Muscle layer of colon (tissue), 2 donors: ENCODE measurements at regions not wholly inside any gene's neighbourhood (a gene's known extent, or its start where the extent isn't known, plus 50 kb on each side); places are given as distances from the start of the nearest gene placed in this dataset.

Experiments used
- H3K27ac ChIP-seq: one replicate; pipeline ENCODE4 v1.7.0; 2013; ENCODE audit warnings: low read depth, mild to moderate bottlenecking, low read length, moderate library complexity
- H3K27me3 ChIP-seq, 2 donors: one replicate each; pipeline ENCODE4 v1.7.0; 2013; ENCODE audit warnings: low read length in 2 of 2, mild to moderate bottlenecking in 2 of 2; ENCODE audit not compliant: insufficient read depth in 2 of 2, control insufficient read depth in 1 of 2
- H3K36me3 ChIP-seq: one replicate; pipeline ENCODE4 v1.7.0; 2013; ENCODE audit warnings: mild to moderate bottlenecking, low read length; ENCODE audit not compliant: insufficient read depth
- H3K4me1 ChIP-seq: one replicate; pipeline ENCODE4 v1.7.0; 2013; ENCODE audit warnings: mild to moderate bottlenecking, low read length; ENCODE audit not compliant: insufficient read depth
- H3K4me3 ChIP-seq, 2 donors: one replicate each; pipeline ENCODE4 v1.7.0; 2013; ENCODE audit warnings: low read length in 2 of 2, low read depth in 1 of 2, mild to moderate bottlenecking in 1 of 2, moderate library complexity in 1 of 2
- H3K9ac ChIP-seq: one replicate; pipeline ENCODE4 v1.7.0; 2013; ENCODE audit warnings: low read length
- H3K9me3 ChIP-seq: one replicate; pipeline ENCODE4 v1.7.0; 2013; ENCODE audit warnings: mild to moderate bottlenecking, low read length
- donor health status: abdominal sarcoma.
- donor health status: Adenocarcinoma of cecum.

DNA sequence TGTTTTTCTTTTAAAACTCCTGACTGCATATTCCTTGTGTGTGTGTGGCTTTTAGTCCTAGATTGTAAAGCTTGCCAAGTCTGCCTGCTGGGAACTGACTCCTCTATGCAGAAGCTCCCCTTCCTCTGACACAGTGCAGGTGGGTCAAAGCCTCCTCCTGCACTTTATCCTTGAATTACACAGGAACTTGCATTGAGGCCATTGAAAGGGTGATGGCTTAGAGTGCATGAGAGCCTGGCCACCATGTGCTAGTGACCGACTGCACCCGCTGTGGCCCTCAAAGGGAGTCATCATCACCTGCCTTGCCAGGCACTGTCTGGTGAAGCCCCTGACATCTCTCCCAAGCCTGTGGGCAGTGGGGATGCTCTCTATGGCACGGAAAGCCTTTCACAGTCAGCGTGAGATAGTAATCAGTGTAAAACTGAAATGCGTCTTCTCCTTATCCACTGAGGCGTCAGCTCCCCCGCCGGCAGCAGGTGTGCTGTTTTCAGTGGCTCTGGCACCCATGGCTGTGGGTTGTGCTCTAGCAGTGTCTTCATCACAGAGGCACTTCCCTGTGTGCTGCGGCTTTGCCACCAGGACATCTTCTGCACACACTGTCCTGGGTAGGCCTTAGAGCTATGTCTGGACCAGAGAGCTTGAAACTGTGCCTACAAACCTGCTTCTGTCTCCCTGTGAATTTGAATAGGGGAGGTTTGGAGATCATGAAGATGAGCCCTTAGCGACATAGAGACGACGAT is 87.9 kb downstream of the THBS2 start:
- Histone ChIP-seq H3K4me1 (peaks cover 13% of the 10 kb centered on the region), H3K27ac (no peak overlapping the region), H3K27me3 (no peaks in the 10 kb centered on the region), H3K4me3 (no peak overlapping the region), H3K9me3 (no peaks in the 10 kb centered on the region), H3K9ac (no peak overlapping the region), H3K36me3 (no peaks in the 10 kb centered on the region)

- peaks cover 13% of the 10 kb centered on the region for H3K4me1 ChIP-seq
These were observed 88.7 kb downstream of the THBS2 start for GRCh38 chr6:169164986-169165385.

DNA sequence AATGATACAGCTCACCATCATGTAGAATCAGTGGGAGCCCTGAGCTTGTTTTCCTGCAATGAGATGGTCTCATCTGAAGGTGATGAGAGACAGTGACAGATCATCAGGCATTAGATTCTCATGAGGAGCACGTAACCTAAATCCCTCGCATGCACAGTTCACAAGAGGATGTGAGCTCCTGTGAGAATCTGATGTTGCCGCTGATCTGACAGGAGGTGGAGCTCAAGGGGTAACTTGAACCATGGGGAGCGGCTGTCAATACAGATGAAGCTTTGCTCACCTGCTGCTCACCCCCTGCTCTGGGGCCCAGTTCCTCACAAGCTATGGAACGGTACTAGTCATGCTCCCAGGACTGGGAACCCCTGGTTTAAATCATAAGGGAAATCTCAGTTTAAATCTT is 89.2 kb downstream of the THBS2 start:
- Histone ChIP-seq H3K9ac (no peak overlapping the region), H3K36me3 (no peaks in the 10 kb centered on the region), H3K4me1 (peaks cover 13% of the 10 kb centered on the region), H3K4me3 (no peak overlapping the region), H3K27me3 (no peaks in the 10 kb centered on the region), H3K9me3 (no peaks in the 10 kb centered on the region), H3K27ac (no peak overlapping the region)

More at GRCh38 chr6:169164986-169165385, 88.7 kb downstream of the THBS2 start:
- no peaks in the 10 kb centered on the region for H3K27me3 ChIP-seq
- H3K9me3 ChIP-seq: no peaks in the 10 kb centered on the region
- H3K9ac ChIP-seq: no peak overlapping the region
- no peaks in the 10 kb centered on the region for H3K36me3 ChIP-seq
- no peak overlapping the region for H3K27ac ChIP-seq
- no peak overlapping the region for H3K4me3 ChIP-seq

GRCh38 chr6:169163411-169163901 is 90.2 kb downstream of the THBS2 start:
- H3K27ac ChIP-seq: no peak overlapping the region
- no peak overlapping the region for H3K4me3 ChIP-seq
- H3K27me3 ChIP-seq: no peaks in the 10 kb centered on the region
- H3K9me3 ChIP-seq: no peaks in the 10 kb centered on the region
- peaks cover 18% of the 10 kb centered on the region for H3K4me1 ChIP-seq
- no peak overlapping the region for H3K9ac ChIP-seq
- no peaks in the 10 kb centered on the region for H3K36me3 ChIP-seq

DNA sequence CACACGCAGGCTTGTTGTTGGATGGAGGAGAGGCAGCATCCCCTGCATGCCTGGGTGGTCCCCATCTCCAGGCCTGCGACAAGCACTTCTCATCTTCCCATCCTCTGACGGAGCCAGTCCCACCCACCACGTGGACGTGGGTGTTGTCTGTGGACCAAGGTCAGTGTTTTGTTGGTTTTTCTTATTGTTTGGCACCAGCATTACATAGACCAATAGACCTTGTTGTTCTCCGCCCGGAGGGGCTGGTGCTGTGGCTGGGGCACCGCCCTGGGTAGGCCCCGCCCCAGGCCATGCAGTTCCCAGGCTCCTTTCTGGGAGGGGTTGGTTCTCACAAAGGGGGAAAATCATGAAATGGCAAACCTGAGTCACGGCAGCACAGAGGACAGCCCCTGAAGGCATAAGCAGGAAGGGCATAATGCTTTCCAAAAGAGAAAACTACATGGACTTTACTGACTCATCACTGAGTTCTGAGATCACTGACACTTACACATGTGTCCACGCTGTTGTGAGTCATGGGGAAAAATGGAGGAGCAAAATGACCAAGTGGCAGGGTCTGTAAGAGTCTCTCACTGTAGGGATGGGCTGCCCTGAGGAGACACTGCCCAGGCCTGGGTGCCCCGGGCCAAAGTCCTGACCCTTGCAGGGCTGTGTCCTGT is 90.8 kb downstream of the THBS2 start:
- H3K4me3 ChIP-seq: no peak overlapping the region
- no peaks in the 10 kb centered on the region for H3K27me3 ChIP-seq
- no peak overlapping the region for H3K9ac ChIP-seq
- H3K9me3 ChIP-seq: no peaks in the 10 kb centered on the region
- H3K36me3 ChIP-seq: no peaks in the 10 kb centered on the region
- no peak overlapping the region for H3K27ac ChIP-seq
- H3K4me1 ChIP-seq: peaks cover 22% of the 10 kb centered on the region

GRCh38 chr6:169162249-169162648 is 91.4 kb downstream of the THBS2 start:
- Histone ChIP-seq H3K36me3 (no peaks in the 10 kb centered on the region), H3K27ac (no peak overlapping the region)

DNA sequence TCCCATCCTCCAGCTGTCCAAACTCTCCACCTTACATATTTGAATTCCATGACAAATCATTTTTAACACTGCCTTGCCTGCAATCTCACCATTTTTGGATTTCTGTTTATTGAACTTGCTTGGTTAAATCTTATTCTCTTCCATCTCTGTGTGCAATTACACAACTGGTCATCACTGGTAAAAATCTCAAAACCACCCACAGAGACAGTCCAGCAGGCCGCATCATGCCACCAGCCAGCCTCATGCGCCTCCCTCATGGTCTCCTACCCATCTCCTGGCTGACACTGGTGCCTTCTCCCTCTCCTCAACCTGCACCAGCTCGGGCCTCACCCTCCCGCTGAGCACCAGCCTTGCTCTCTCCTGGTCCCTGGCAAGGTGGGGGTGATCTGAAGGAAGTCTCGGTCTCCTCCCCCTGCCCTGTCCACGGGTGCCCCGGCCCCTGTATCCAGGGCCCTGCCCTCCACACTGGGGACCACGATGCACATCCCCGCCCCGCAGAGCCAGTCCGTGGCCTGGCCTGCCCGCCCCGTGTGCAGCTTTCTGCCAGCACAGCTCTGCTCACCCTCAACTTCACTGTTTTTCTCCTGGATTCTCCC is 92.0 kb downstream of the THBS2 start:
- Histone ChIP-seq H3K36me3 (no peaks in the 10 kb centered on the region), H3K9me3 (no peaks in the 10 kb centered on the region), H3K27ac (no peak overlapping the region), H3K27me3 (no peaks in the 10 kb centered on the region), H3K4me3 (no peak overlapping the region), H3K9ac (no peak overlapping the region), H3K4me1 (peaks cover 33% of the 10 kb centered on the region)

More at GRCh38 chr6:169162249-169162648, 91.4 kb downstream of the THBS2 start:
- Histone ChIP-seq H3K9ac (no peak overlapping the region), H3K4me1 (peaks cover 28% of the 10 kb centered on the region), H3K27me3 (no peaks in the 10 kb centered on the region), H3K4me3 (no peak overlapping the region), H3K9me3 (no peaks in the 10 kb centered on the region)

DNA sequence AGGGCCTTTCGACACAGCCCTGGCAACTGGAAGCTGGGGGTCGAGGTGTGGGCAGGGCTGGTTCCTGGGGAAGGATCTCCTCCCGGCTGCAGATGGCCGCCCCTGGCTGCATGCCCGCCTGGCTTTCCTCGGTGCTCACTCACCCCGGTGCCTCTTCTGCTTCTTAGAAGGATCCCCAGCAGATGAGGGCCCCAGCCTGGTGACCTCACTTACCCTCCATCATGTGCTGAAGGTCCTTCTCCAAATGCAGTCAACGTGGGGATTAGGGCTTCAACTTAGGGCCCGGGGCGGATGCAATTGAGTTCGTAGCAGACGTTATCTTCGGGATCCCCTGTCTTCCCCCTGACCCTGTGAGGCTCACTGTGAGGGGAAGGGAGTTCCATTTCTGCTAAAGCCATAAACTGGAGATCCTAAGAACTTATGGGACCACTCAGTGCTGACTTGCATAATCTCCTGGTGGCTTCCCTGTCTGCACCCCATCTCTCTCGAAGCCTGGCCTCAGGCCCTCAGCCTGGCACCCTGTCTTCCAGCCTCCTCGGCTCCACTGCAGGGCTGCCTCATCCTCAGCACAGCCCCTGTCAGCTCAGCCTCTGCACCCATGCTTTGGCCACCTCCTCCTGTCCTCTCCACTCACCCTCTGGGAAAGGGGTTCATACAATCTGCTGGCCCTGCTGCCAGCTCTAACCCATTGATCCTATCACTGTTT is 92.6 kb downstream of the THBS2 start:
- Histone ChIP-seq H3K36me3 (no peaks in the 10 kb centered on the region), H3K9ac (no peak overlapping the region), H3K4me3 (no peak overlapping the region), H3K9me3 (no peaks in the 10 kb centered on the region), H3K27me3 (no peaks in the 10 kb centered on the region), H3K4me1 (peaks cover 36% of the 10 kb centered on the region), H3K27ac (no peak overlapping the region)

GRCh38 chr6:169160091-169160854 is 93.4 kb downstream of the THBS2 start:
- no peaks in the 10 kb centered on the region for H3K9me3 ChIP-seq
- peaks cover 29% of the 10 kb centered on the region for H3K4me1 ChIP-seq
- no peak overlapping the region for H3K4me3 ChIP-seq
- no peaks in the 10 kb centered on the region for H3K36me3 ChIP-seq
- H3K9ac ChIP-seq: no peak overlapping the region
- H3K27me3 ChIP-seq: no peaks in the 10 kb centered on the region
- no peak overlapping the region for H3K27ac ChIP-seq

GRCh38 chr6:169159331-169159730 is 94.3 kb downstream of the THBS2 start:
- no peak overlapping the region for H3K4me3 ChIP-seq
- H3K27ac ChIP-seq: no peak overlapping the region
- no peaks in the 10 kb centered on the region for H3K27me3 ChIP-seq
- H3K9ac ChIP-seq: no peak overlapping the region
- H3K9me3 ChIP-seq: no peaks in the 10 kb centered on the region
- no peaks in the 10 kb centered on the region for H3K36me3 ChIP-seq
- peaks cover 24% of the 10 kb centered on the region for H3K4me1 ChIP-seq
